OCI-LY3 (cell line): ENCODE measurements at regions not wholly inside any gene's neighbourhood (a gene's known extent, or its start where the extent isn't known, plus 50 kb on each side); places are given as distances from the start of the nearest gene placed in this dataset.

Experiments
- H2AFZ ChIP-seq: fragments of 200-600, 300-600 bp; shearing (Covaris generic); 2 replicates; pipeline ENCODE4 v1.6.0; 2014; ENCODE audit warnings: antibody characterized with exemption, low read depth, low read length
- H3K27ac ChIP-seq: fragments of 200-600, 300-600 bp; sonication (generic); 2 replicates; pipeline ENCODE4 v1.5.1; 2014; ENCODE audit warnings: mild to moderate bottlenecking, low read length, moderate library complexity, mixed read lengths
- H3K27me3 ChIP-seq: fragments of 200-600, 300-600 bp; sonication (generic); 2 replicates; pipeline ENCODE4 v1.6.1; 2014; ENCODE audit warnings: low read depth, low read length, mixed read lengths
- H3K36me3 ChIP-seq: fragments of 200-600, 300-600 bp; sonication (generic); replicated peaks from 2 replicates; pipeline ENCODE3; 2014; ENCODE audit warnings: low read depth, low read length, mixed read lengths
- H3K4me1 ChIP-seq: fragments of 300-600, 200-600 bp; sonication (generic); 2 replicates; pipeline ENCODE4 v1.6.1; 2014; ENCODE audit warnings: low read length, mixed read lengths
- H3K4me2 ChIP-seq: fragments of 200-600, 300-600 bp; sonication (generic); 2 replicates; pipeline ENCODE4 v1.6.1; 2014; ENCODE audit warnings: low read length, mixed read lengths
- H3K4me3 ChIP-seq: fragments of 300-600, 200-600 bp; sonication (generic); 2 replicates; pipeline ENCODE4 v1.5.1; 2014; ENCODE audit warnings: antibody characterized with exemption, mild to moderate bottlenecking, low read length, moderate library complexity
- H3K79me2 ChIP-seq: fragments of 300-600, 200-600 bp; shearing (Covaris generic); 2 replicates; pipeline ENCODE4 v1.6.1; 2014; ENCODE audit warnings: mild to moderate bottlenecking, low read length, mixed read lengths
- H3K9ac ChIP-seq: fragments of 300-600, 200-600 bp; shearing (Covaris generic); 2 replicates; pipeline ENCODE4 v1.6.0; 2014; ENCODE audit warnings: mild to moderate bottlenecking, low read length, moderate library complexity
- H3K9me3 ChIP-seq: fragments of 200-600, 300-600 bp; shearing (Covaris generic); 2 replicates; pipeline ENCODE4 v1.6.1; 2014; ENCODE audit warnings: low read length, mixed read lengths; ENCODE audit not compliant: insufficient read depth
- H4K20me1 ChIP-seq: fragments of 200-600, 300-600 bp; sonication (generic); 2 replicates; pipeline ENCODE4 v1.6.1; 2016; ENCODE audit warnings: low read length, mixed read lengths; ENCODE audit not compliant: insufficient read depth
- EZH2phosphoT487 ChIP-seq: fragments of 200-600 bp; shearing (Covaris generic); IDR thresholded peaks from 2 replicates; pipeline ENCODE4 v1.6.1; 2018; ENCODE audit warnings: antibody characterized with exemption, mixed run types, low read depth
- TF ChIP-seq, protein P1 (sequence below): fragments of 200-600, 300-600 bp; sonication (generic); IDR thresholded peaks from 2 replicates; pipeline ENCODE4 v1.5.1; 2014; ENCODE audit warnings: antibody characterized with exemption, low read length, low read depth

DNA sequence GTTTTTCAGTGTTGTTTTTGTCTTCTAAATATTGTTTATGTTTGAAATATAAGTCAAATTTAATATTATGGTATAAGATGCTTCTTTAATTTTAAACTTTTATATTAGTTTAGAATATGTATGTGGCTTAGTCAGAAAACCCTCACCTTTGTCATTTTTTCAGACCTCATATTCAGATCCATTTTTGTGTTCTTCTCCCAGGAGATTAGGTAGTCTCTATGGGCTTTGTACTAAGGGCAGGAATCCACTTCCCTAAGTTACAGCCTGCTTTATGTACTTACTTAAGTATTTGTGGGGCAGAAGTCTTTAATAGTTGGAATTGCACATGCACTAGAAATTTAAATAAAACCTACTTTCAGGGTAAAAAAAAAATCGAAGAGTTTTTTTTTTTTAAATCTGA is 63.5 kb upstream of the TENM3 start:
- Histone ChIP-seq H3K27me3 (no peaks in the 10 kb centered on the region), H4K20me1 (no peaks in the 10 kb centered on the region), H2AFZ (no peak overlapping the region), H3K27ac (no peak overlapping the region), H3K4me2 (no peak overlapping the region), H3K4me3 (no peak overlapping the region), H3K36me3 (no peaks in the 10 kb centered on the region), H3K9me3 (no peaks in the 10 kb centered on the region), H3K4me1 (no peaks in the 10 kb centered on the region), H3K9ac (no peak overlapping the region), H3K79me2 (no peaks in the 10 kb centered on the region)
- TF ChIP-seq, protein P1, sequence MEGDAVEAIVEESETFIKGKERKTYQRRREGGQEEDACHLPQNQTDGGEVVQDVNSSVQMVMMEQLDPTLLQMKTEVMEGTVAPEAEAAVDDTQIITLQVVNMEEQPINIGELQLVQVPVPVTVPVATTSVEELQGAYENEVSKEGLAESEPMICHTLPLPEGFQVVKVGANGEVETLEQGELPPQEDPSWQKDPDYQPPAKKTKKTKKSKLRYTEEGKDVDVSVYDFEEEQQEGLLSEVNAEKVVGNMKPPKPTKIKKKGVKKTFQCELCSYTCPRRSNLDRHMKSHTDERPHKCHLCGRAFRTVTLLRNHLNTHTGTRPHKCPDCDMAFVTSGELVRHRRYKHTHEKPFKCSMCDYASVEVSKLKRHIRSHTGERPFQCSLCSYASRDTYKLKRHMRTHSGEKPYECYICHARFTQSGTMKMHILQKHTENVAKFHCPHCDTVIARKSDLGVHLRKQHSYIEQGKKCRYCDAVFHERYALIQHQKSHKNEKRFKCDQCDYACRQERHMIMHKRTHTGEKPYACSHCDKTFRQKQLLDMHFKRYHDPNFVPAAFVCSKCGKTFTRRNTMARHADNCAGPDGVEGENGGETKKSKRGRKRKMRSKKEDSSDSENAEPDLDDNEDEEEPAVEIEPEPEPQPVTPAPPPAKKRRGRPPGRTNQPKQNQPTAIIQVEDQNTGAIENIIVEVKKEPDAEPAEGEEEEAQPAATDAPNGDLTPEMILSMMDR = no peak
- no peak for TF ChIP-seq EZH2phosphoT487

- no peak overlapping the region for H3K4me3 ChIP-seq
- H3K4me2 ChIP-seq = no peak overlapping the region
- H2AFZ ChIP-seq = no peak overlapping the region
- no peaks in the 10 kb centered on the region for H3K36me3 ChIP-seq
- H3K9me3 ChIP-seq = no peaks in the 10 kb centered on the region
- H3K4me1 ChIP-seq = no peaks in the 10 kb centered on the region
- H3K27ac ChIP-seq = no peak overlapping the region
- H3K27me3 ChIP-seq = no peaks in the 10 kb centered on the region
- no peak overlapping the region for H3K9ac ChIP-seq
- H4K20me1 ChIP-seq = no peaks in the 10 kb centered on the region
- no peaks in the 10 kb centered on the region for H3K79me2 ChIP-seq
- TF ChIP-seq, protein P1 = no peak
- no peak for TF ChIP-seq EZH2phosphoT487
These were observed 57.7 kb upstream of the TENM3 start for GRCh38 chr4:182185491-182185890.

GRCh38 chr4:182187674-182188073 is 55.5 kb upstream of the TENM3 start:
- no peak overlapping the region for H3K4me3 ChIP-seq
- H4K20me1 ChIP-seq = no peaks in the 10 kb centered on the region
- TF ChIP-seq, protein P1 = no peak
- no peak for TF ChIP-seq EZH2phosphoT487
- H3K9ac ChIP-seq = no peak overlapping the region
- H3K27me3 ChIP-seq = no peaks in the 10 kb centered on the region
- H3K79me2 ChIP-seq = no peaks in the 10 kb centered on the region
- H3K9me3 ChIP-seq = no peaks in the 10 kb centered on the region
- H3K4me2 ChIP-seq = no peak overlapping the region
- no peak overlapping the region for H3K27ac ChIP-seq
- no peaks in the 10 kb centered on the region for H3K36me3 ChIP-seq
- no peak overlapping the region for H2AFZ ChIP-seq
- H3K4me1 ChIP-seq = no peaks in the 10 kb centered on the region

DNA sequence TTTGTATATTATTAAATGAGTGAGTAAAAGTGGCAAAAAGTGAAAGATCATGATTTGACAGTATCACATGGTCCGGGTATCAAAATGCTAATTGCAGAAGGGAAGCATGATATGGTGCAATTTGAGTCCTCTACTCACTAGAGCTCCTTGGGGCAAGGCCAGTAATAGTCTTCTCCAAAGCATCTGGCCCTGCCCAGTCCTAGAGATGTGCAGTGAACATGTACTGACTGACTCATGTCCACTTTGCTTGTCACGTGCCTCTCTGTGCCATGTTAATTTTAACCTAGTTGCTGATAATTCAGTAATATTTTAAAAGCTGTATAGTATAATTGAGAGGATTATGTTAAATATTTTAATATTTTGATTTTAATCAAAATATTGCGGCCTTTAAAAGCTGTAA is 54.6 kb upstream of the TENM3 start:
- H3K27me3 ChIP-seq = no peaks in the 10 kb centered on the region
- no peak for TF ChIP-seq EZH2phosphoT487
- TF ChIP-seq, protein P1 = no peak
- H3K4me3 ChIP-seq = no peak overlapping the region
- H3K4me1 ChIP-seq = no peaks in the 10 kb centered on the region
- H3K9ac ChIP-seq = no peak overlapping the region
- H3K9me3 ChIP-seq = no peaks in the 10 kb centered on the region
- H3K79me2 ChIP-seq = no peaks in the 10 kb centered on the region
- H4K20me1 ChIP-seq = no peaks in the 10 kb centered on the region
- no peaks in the 10 kb centered on the region for H3K36me3 ChIP-seq
- no peak overlapping the region for H3K27ac ChIP-seq
- no peak overlapping the region for H2AFZ ChIP-seq
- no peak overlapping the region for H3K4me2 ChIP-seq
